HUES48 (cell line): ENCODE measurements at regions not wholly inside any gene's neighbourhood (a gene's known extent, or its start where the extent isn't known, plus 50 kb on each side); places are given as distances from the start of the nearest gene placed in this dataset.
"Not testable (repeated sequence)": the region's sequence is repeated elsewhere in the genome, so short reads cannot be mapped to it uniquely, and the experiment has no call there.

Source experiments
- H3K27ac ChIP-seq: one replicate; pipeline ENCODE4 v1.7.0; 2013; ENCODE audit warnings: low read depth, low read length, inconsistent platforms
- H3K27me3 ChIP-seq: 2 replicates; pipeline ENCODE4 v1.6.1; 2013; ENCODE audit warnings: mild to moderate bottlenecking, low read length; ENCODE audit not compliant: control insufficient read depth, insufficient read depth
- H3K36me3 ChIP-seq: 2 replicates; pipeline ENCODE4 v1.6.1; 2013; ENCODE audit warnings: low read length; ENCODE audit not compliant: control insufficient read depth, insufficient read depth
- H3K4me1 ChIP-seq: 2 replicates; pipeline ENCODE4 v1.6.1; 2013; ENCODE audit warnings: mild to moderate bottlenecking, low read length; ENCODE audit not compliant: control insufficient read depth, insufficient read depth
- H3K4me3 ChIP-seq: 2 replicates; pipeline ENCODE4 v1.5.1; 2013; ENCODE audit warnings: mild to moderate bottlenecking, low read depth, low read length
- H3K9ac ChIP-seq: 2 replicates; pipeline ENCODE4 v1.6.1; 2013; ENCODE audit warnings: mild to moderate bottlenecking, low read depth, low read length, moderate library complexity
- H3K9me3 ChIP-seq: 2 replicates; pipeline ENCODE4 v1.6.1; 2013; ENCODE audit warnings: low read length; ENCODE audit not compliant: control insufficient read depth, insufficient read depth

- no peaks in the 10 kb centered on the region for H3K27me3 ChIP-seq
- H3K4me3 ChIP-seq = no peak overlapping the region
- no peak overlapping the region for H3K27ac ChIP-seq
- no peaks in the 10 kb centered on the region for H3K36me3 ChIP-seq
- peaks cover 13% of the 10 kb centered on the region; the same call in 1 of the 2 replicates for H3K4me1 ChIP-seq
- H3K9me3 ChIP-seq = no peaks in the 10 kb centered on the region
- no peak overlapping the region for H3K9ac ChIP-seq
Observed at GRCh38 chr6:139960671-139961070, 586.2 kb upstream of the CITED2 start.

- no peak overlapping the region for H3K9ac ChIP-seq
- H3K4me3 ChIP-seq = no peak overlapping the region
- no peaks in the 10 kb centered on the region for H3K27me3 ChIP-seq
- H3K9me3 ChIP-seq = no peaks in the 10 kb centered on the region
- H3K4me1 ChIP-seq = no peaks in the 10 kb centered on the region
- H3K27ac ChIP-seq = no peak overlapping the region
- H3K36me3 ChIP-seq = no peaks in the 10 kb centered on the region
Observed at GRCh38 chr6:139955366-139956155, 581.1 kb upstream of the CITED2 start.

- Histone ChIP-seq H3K4me3 (no peak overlapping the region), H3K27ac (no peak overlapping the region), H3K9ac (no peak overlapping the region)
Observed at GRCh38 chr6:139954463-139955071, 580.1 kb upstream of the CITED2 start.

GRCh38 chr6:139953780-139954179, 579.3 kb upstream of the CITED2 start:
- H3K36me3 ChIP-seq, H3K4me3 ChIP-seq, H3K27me3 ChIP-seq, H3K9me3 ChIP-seq, H3K9ac ChIP-seq, H3K4me1 ChIP-seq, H3K27ac ChIP-seq: not testable (repeated sequence)

More at GRCh38 chr6:139954463-139955071, 580.1 kb upstream of the CITED2 start:
- Histone ChIP-seq H3K27me3 (no peaks in the 10 kb centered on the region), H3K36me3 (no peaks in the 10 kb centered on the region), H3K4me1 (no peaks in the 10 kb centered on the region), H3K9me3 (peaks cover 1% of the 10 kb centered on the region; the same call in 1 of the 2 replicates)

- no peak overlapping the region for H3K27ac ChIP-seq
- no peaks in the 10 kb centered on the region for H3K27me3 ChIP-seq
- no peaks in the 10 kb centered on the region for H3K4me1 ChIP-seq
- no peak overlapping the region for H3K4me3 ChIP-seq
- H3K9ac ChIP-seq = no peak overlapping the region
- no peaks in the 10 kb centered on the region for H3K36me3 ChIP-seq
- H3K9me3 ChIP-seq = peaks cover 3% of the 10 kb centered on the region; the same call in 1 of the 2 replicates
Observed at GRCh38 chr6:139951172-139951571, 576.7 kb upstream of the CITED2 start.

GRCh38 chr6:139944976-139945375, 570.5 kb upstream of the CITED2 start:
- Histone ChIP-seq H3K4me3 (no peak overlapping the region), H3K36me3 (no peaks in the 10 kb centered on the region), H3K4me1 (peaks cover 21% of the 10 kb centered on the region), H3K27ac (no peak overlapping the region), H3K27me3 (no peaks in the 10 kb centered on the region), H3K9me3 (peaks cover 3% of the 10 kb centered on the region; the same call in 1 of the 2 replicates), H3K9ac (no peak overlapping the region)

- Histone ChIP-seq H3K27me3 (no peaks in the 10 kb centered on the region), H3K4me3 (no peak overlapping the region), H3K36me3 (no peaks in the 10 kb centered on the region), H3K9me3 (no peaks in the 10 kb centered on the region), H3K9ac (no peak overlapping the region), H3K4me1 (peaks cover 26% of the 10 kb centered on the region), H3K27ac (no peak overlapping the region)
Observed at GRCh38 chr6:139944131-139944530, 569.7 kb upstream of the CITED2 start.

- Histone ChIP-seq H3K27ac (no peak overlapping the region), H3K27me3 (no peaks in the 10 kb centered on the region), H3K9me3 (no peaks in the 10 kb centered on the region), H3K4me3 (no peak overlapping the region), H3K9ac (no peak overlapping the region), H3K36me3 (no peaks in the 10 kb centered on the region), H3K4me1 (peaks cover 32% of the 10 kb centered on the region)
Observed at GRCh38 chr6:139943391-139943790, 568.9 kb upstream of the CITED2 start.

- no peak overlapping the region for H3K27ac ChIP-seq
Observed at GRCh38 chr6:139942331-139942730, 567.9 kb upstream of the CITED2 start.

GRCh38 chr6:139941826-139942225, 567.4 kb upstream of the CITED2 start:
- Histone ChIP-seq H3K27me3 (no peaks in the 10 kb centered on the region), H3K27ac (no peak overlapping the region), H3K36me3 (no peaks in the 10 kb centered on the region), H3K4me3 (no peak overlapping the region), H3K9ac (no peak overlapping the region), H3K9me3 (no peaks in the 10 kb centered on the region), H3K4me1 (peaks cover 32% of the 10 kb centered on the region)

More at GRCh38 chr6:139942331-139942730, 567.9 kb upstream of the CITED2 start:
- peaks cover 32% of the 10 kb centered on the region for H3K4me1 ChIP-seq
- H3K27me3 ChIP-seq = no peaks in the 10 kb centered on the region
- H3K9me3 ChIP-seq = no peaks in the 10 kb centered on the region
- no peak overlapping the region for H3K9ac ChIP-seq
- H3K4me3 ChIP-seq = no peak overlapping the region
- H3K36me3 ChIP-seq = no peaks in the 10 kb centered on the region
